Muscle layer of colon (tissue), 2 donors: ENCODE measurements at regions not wholly inside any gene's neighbourhood (a gene's known extent, or its start where the extent isn't known, plus 50 kb on each side); places are given as distances from the start of the nearest gene placed in this dataset.
"Not testable (repeated sequence)": the region's sequence is repeated elsewhere in the genome, so short reads cannot be mapped to it uniquely, and the experiment has no call there.

Experiments used
- H3K27ac ChIP-seq: one replicate; pipeline ENCODE4 v1.7.0; 2013; ENCODE audit warnings: low read depth, mild to moderate bottlenecking, low read length, moderate library complexity
- H3K27me3 ChIP-seq, 2 donors: one replicate each; pipeline ENCODE4 v1.7.0; 2013; ENCODE audit warnings: low read length in 2 of 2, mild to moderate bottlenecking in 2 of 2; ENCODE audit not compliant: insufficient read depth in 2 of 2, control insufficient read depth in 1 of 2
- H3K36me3 ChIP-seq: one replicate; pipeline ENCODE4 v1.7.0; 2013; ENCODE audit warnings: mild to moderate bottlenecking, low read length; ENCODE audit not compliant: insufficient read depth
- H3K4me1 ChIP-seq: one replicate; pipeline ENCODE4 v1.7.0; 2013; ENCODE audit warnings: mild to moderate bottlenecking, low read length; ENCODE audit not compliant: insufficient read depth
- H3K4me3 ChIP-seq, 2 donors: one replicate each; pipeline ENCODE4 v1.7.0; 2013; ENCODE audit warnings: low read length in 2 of 2, low read depth in 1 of 2, mild to moderate bottlenecking in 1 of 2, moderate library complexity in 1 of 2
- H3K9ac ChIP-seq: one replicate; pipeline ENCODE4 v1.7.0; 2013; ENCODE audit warnings: low read length
- H3K9me3 ChIP-seq: one replicate; pipeline ENCODE4 v1.7.0; 2013; ENCODE audit warnings: mild to moderate bottlenecking, low read length
- donor health status: abdominal sarcoma.
- donor health status: Adenocarcinoma of cecum.

DNA sequence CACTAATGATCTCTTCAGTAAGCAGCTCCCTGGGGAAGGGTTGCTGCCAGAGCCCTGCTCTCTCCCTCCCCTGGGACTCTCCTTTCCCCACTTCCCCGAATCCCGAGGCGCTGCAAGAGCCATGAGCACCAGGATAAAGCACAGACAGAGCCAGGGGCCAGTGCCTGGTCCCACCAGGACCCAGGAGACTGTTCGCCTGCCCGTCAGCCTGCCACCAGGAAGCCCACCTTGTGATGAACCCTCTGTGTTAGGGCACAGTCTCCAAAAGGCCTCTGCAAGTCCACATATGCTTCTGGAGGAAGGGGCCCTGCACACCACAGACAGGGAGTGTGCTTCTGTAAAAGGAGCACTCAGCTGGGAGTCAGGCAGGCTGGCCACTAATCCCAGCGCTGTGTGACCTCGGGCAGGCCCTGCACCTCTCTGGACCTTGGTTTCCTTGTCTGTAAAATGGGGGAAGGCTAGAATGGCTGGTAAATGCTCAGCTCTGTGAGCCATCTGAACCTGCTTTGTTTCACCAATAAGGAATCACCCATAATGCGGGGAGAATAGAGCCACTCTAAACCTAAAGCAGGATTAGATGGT lies 209.4 kb downstream of the TBC1D2B start:
- not testable (repeated sequence) for H3K9me3 ChIP-seq, H3K36me3 ChIP-seq, H3K9ac ChIP-seq, H3K27ac ChIP-seq, H3K27me3 ChIP-seq, H3K4me3 ChIP-seq, H3K4me1 ChIP-seq

- Histone ChIP-seq H3K36me3 (no peaks in the 10 kb centered on the region), H3K9me3 (no peaks in the 10 kb centered on the region), H3K4me3 (no peak overlapping the region), H3K4me1 (no peaks in the 10 kb centered on the region), H3K27me3 (no peaks in the 10 kb centered on the region), H3K9ac (no peak overlapping the region), H3K27ac (no peak overlapping the region)
These were observed 210.1 kb downstream of the TBC1D2B start for GRCh38 chr15:77867266-77868047.

GRCh38 chr15:77866596-77867125 lies 210.8 kb downstream of the TBC1D2B start:
- Histone ChIP-seq H3K36me3 (no peaks in the 10 kb centered on the region), H3K9me3 (no peaks in the 10 kb centered on the region), H3K4me1 (no peaks in the 10 kb centered on the region)

DNA sequence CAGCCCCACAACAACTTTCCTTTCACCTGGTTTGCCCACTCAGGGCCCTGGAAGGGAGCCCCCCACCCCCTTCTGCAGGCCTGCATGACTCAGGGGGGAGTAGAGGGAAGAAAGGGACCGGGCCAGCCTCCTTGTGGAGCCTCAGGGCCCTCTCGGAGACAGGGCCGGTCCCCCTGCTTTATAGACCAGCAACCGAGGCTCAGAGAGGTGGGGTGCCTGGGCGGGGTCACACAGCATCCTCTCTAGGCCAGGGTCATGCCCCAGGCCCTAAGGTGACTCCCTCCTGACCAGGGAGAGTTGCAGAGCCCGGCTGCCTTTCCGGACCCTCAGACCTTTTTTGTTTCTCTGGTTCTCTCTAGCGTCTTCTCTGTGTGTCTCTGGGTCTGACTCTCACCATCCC lies 211.3 kb downstream of the TBC1D2B start:
- Histone ChIP-seq H3K4me1 (no peaks in the 10 kb centered on the region), H3K9me3 (no peaks in the 10 kb centered on the region), H3K27me3 (no peaks in the 10 kb centered on the region), H3K4me3 (no peak overlapping the region), H3K36me3 (no peaks in the 10 kb centered on the region), H3K27ac (no peak overlapping the region), H3K9ac (no peak overlapping the region)

More at GRCh38 chr15:77866596-77867125, 210.8 kb downstream of the TBC1D2B start:
- H3K27ac ChIP-seq: no peak overlapping the region
- no peaks in the 10 kb centered on the region for H3K27me3 ChIP-seq
- H3K9ac ChIP-seq: no peak overlapping the region
- no peak overlapping the region for H3K4me3 ChIP-seq

DNA sequence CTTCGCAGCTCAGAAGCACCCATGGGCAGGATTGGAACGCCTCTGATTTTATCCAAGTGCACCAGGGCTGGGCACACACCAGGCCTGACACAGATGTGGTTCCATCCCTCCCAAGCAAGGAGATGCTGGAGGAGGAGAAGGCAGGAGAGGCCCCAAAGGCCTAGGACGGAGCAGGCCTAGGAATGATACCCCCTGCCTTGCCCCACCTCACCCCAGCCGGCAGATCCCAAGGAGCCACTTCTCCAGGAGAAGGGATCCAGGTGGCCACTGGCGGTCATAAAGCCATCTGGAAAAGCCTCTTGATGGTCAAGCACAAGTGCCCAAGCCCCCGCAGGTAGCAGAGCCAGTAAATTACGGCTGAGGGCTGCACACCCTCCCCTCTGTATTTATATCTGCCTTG lies 211.8 kb downstream of the TBC1D2B start:
- no peak overlapping the region for H3K4me3 ChIP-seq
- H3K36me3 ChIP-seq: no peaks in the 10 kb centered on the region
- no peak overlapping the region for H3K9ac ChIP-seq
- H3K27ac ChIP-seq: no peak overlapping the region
- H3K27me3 ChIP-seq: no peaks in the 10 kb centered on the region
- no peaks in the 10 kb centered on the region for H3K4me1 ChIP-seq
- H3K9me3 ChIP-seq: no peaks in the 10 kb centered on the region

- H3K27ac ChIP-seq: no peak overlapping the region
- no peaks in the 10 kb centered on the region for H3K4me1 ChIP-seq
- no peaks in the 10 kb centered on the region for H3K36me3 ChIP-seq
- H3K9ac ChIP-seq: no peak overlapping the region
- no peaks in the 10 kb centered on the region for H3K9me3 ChIP-seq
- H3K4me3 ChIP-seq: no peak overlapping the region
- no peaks in the 10 kb centered on the region for H3K27me3 ChIP-seq
These were observed 212.4 kb downstream of the TBC1D2B start for GRCh38 chr15:77865106-77865610.

- no peaks in the 10 kb centered on the region for H3K36me3 ChIP-seq
- no peaks in the 10 kb centered on the region for H3K27me3 ChIP-seq
- H3K27ac ChIP-seq: no peak overlapping the region
- no peaks in the 10 kb centered on the region for H3K4me1 ChIP-seq
- no peak overlapping the region for H3K9ac ChIP-seq
- H3K9me3 ChIP-seq: no peaks in the 10 kb centered on the region
- no peak overlapping the region for H3K4me3 ChIP-seq
These were observed 213.1 kb downstream of the TBC1D2B start for GRCh38 chr15:77864211-77865105.

- H3K9ac ChIP-seq: no peak overlapping the region
- H3K4me1 ChIP-seq: no peaks in the 10 kb centered on the region
- H3K27ac ChIP-seq: no peak overlapping the region
- no peak overlapping the region for H3K4me3 ChIP-seq
- no peaks in the 10 kb centered on the region for H3K36me3 ChIP-seq
- H3K27me3 ChIP-seq: no peaks in the 10 kb centered on the region
- no peaks in the 10 kb centered on the region for H3K9me3 ChIP-seq
These were observed 213.9 kb downstream of the TBC1D2B start for GRCh38 chr15:77863491-77864105.

- Histone ChIP-seq H3K27ac (no peak overlapping the region), H3K4me1 (no peaks in the 10 kb centered on the region)
These were observed 214.8 kb downstream of the TBC1D2B start for GRCh38 chr15:77862651-77863104.

GRCh38 chr15:77861997-77862635 lies 215.4 kb downstream of the TBC1D2B start:
- not testable (repeated sequence) for H3K9ac ChIP-seq

More at GRCh38 chr15:77862651-77863104, 214.8 kb downstream of the TBC1D2B start:
- Histone ChIP-seq H3K27me3 (no peaks in the 10 kb centered on the region), H3K4me3 (no peak overlapping the region), H3K9me3 (no peaks in the 10 kb centered on the region), H3K9ac (no peak overlapping the region), H3K36me3 (no peaks in the 10 kb centered on the region)

More at GRCh38 chr15:77861997-77862635, 215.4 kb downstream of the TBC1D2B start:
- not testable (repeated sequence) for H3K27ac ChIP-seq, H3K36me3 ChIP-seq, H3K27me3 ChIP-seq, H3K4me3 ChIP-seq, H3K4me1 ChIP-seq, H3K9me3 ChIP-seq
